ENCODE measurements at regions not wholly inside any gene's neighbourhood (a gene's known extent, or its start where the extent isn't known, plus 50 kb on each side); places are given as distances from the start of the nearest gene placed in this dataset.

GRCh38 chr11:81897639-81898038, 836.0 kb downstream of the FAM181B start:
- no peaks in the 10 kb centered on the region for H3K4me1 ChIP-seq (ENCODE audit: control insufficient read depth in 5 of 5, insufficient read depth in 5 of 5, low read length in 5 of 5)
- no peaks in the 10 kb centered on the region for H3K9me3 ChIP-seq (ENCODE audit: control insufficient read depth in 5 of 5, low read length in 5 of 5)
- H3K27ac ChIP-seq (ENCODE audit: low read depth, low read length), result no peak overlapping the region
- H3K9ac ChIP-seq (ENCODE audit: low read length in 5 of 5), result no peak overlapping the region
- H3K36me3 ChIP-seq (ENCODE audit: control insufficient read depth in 5 of 5, insufficient read depth in 5 of 5, low read length in 5 of 5), result no peaks in the 10 kb centered on the region
- H3K27me3 ChIP-seq (ENCODE audit: control insufficient read depth in 5 of 5, insufficient read depth in 4 of 5, low read length in 5 of 5), result no peaks in the 10 kb centered on the region
- H3K4me3 ChIP-seq (ENCODE audit: low read depth in 1 of 5, low read length in 5 of 5), result no peak overlapping the region

- no peaks in the 10 kb centered on the region for H3K4me1 ChIP-seq (ENCODE audit: control insufficient read depth in 5 of 5, insufficient read depth in 5 of 5, low read length in 5 of 5)
- H3K4me3 ChIP-seq (ENCODE audit: low read depth in 1 of 5, low read length in 5 of 5), result no peak overlapping the region
- H3K27ac ChIP-seq (ENCODE audit: low read depth, low read length), result no peak overlapping the region
- no peaks in the 10 kb centered on the region for H3K9me3 ChIP-seq (ENCODE audit: control insufficient read depth in 5 of 5, low read length in 5 of 5)
- H3K9ac ChIP-seq (ENCODE audit: low read length in 5 of 5), result no peak overlapping the region
- H3K36me3 ChIP-seq (ENCODE audit: control insufficient read depth in 5 of 5, insufficient read depth in 5 of 5, low read length in 5 of 5), result no peaks in the 10 kb centered on the region
- no peaks in the 10 kb centered on the region for H3K27me3 ChIP-seq (ENCODE audit: control insufficient read depth in 5 of 5, insufficient read depth in 4 of 5, low read length in 5 of 5)
Measured at GRCh38 chr11:81895258-81895657, 838.4 kb downstream of the FAM181B start.

GRCh38 chr11:81892770-81893635, 840.7 kb downstream of the FAM181B start:
- Histone ChIP-seq H3K27ac (ENCODE audit: low read depth, low read length) (no peak overlapping the region), H3K9ac (ENCODE audit: low read length in 5 of 5) (no peak overlapping the region), H3K4me3 (ENCODE audit: low read depth in 1 of 5, low read length in 5 of 5) (no peak overlapping the region), H3K36me3 (ENCODE audit: control insufficient read depth in 5 of 5, insufficient read depth in 5 of 5, low read length in 5 of 5) (no peaks in the 10 kb centered on the region), H3K9me3 (ENCODE audit: control insufficient read depth in 5 of 5, low read length in 5 of 5) (peaks cover 0 to 4% (median 0%) of the 10 kb centered on the region in 5 donors), H3K27me3 (ENCODE audit: control insufficient read depth in 5 of 5, insufficient read depth in 4 of 5, low read length in 5 of 5) (no peaks in the 10 kb centered on the region), H3K4me1 (ENCODE audit: control insufficient read depth in 5 of 5, insufficient read depth in 5 of 5, low read length in 5 of 5) (no peaks in the 10 kb centered on the region)

GRCh38 chr11:81888391-81888790, 845.3 kb downstream of the FAM181B start:
- H3K9me3 ChIP-seq (ENCODE audit: control insufficient read depth in 5 of 5, low read length in 5 of 5), result peaks cover 0 to 4% (median 0%) of the 10 kb centered on the region in 5 donors
- no peak overlapping the region for H3K4me3 ChIP-seq (ENCODE audit: low read depth in 1 of 5, low read length in 5 of 5)
- H3K27me3 ChIP-seq (ENCODE audit: control insufficient read depth in 5 of 5, insufficient read depth in 4 of 5, low read length in 5 of 5), result no peaks in the 10 kb centered on the region
- H3K4me1 ChIP-seq (ENCODE audit: control insufficient read depth in 5 of 5, insufficient read depth in 5 of 5, low read length in 5 of 5), result no peaks in the 10 kb centered on the region
- no peak overlapping the region for H3K27ac ChIP-seq (ENCODE audit: low read depth, low read length)
- H3K36me3 ChIP-seq (ENCODE audit: control insufficient read depth in 5 of 5, insufficient read depth in 5 of 5, low read length in 5 of 5), result no peaks in the 10 kb centered on the region
- no peak overlapping the region for H3K9ac ChIP-seq (ENCODE audit: low read length in 5 of 5)

GRCh38 chr11:81887671-81888070, 846.0 kb downstream of the FAM181B start:
- Histone ChIP-seq H3K36me3 (ENCODE audit: control insufficient read depth in 5 of 5, insufficient read depth in 5 of 5, low read length in 5 of 5) (no peaks in the 10 kb centered on the region), H3K27me3 (ENCODE audit: control insufficient read depth in 5 of 5, insufficient read depth in 4 of 5, low read length in 5 of 5) (no peaks in the 10 kb centered on the region), H3K9me3 (ENCODE audit: control insufficient read depth in 5 of 5, low read length in 5 of 5) (peaks cover 0 to 4% (median 0%) of the 10 kb centered on the region in 5 donors), H3K27ac (ENCODE audit: low read depth, low read length) (no peak overlapping the region), H3K9ac (ENCODE audit: low read length in 5 of 5) (no peak overlapping the region), H3K4me1 (ENCODE audit: control insufficient read depth in 5 of 5, insufficient read depth in 5 of 5, low read length in 5 of 5) (no peaks in the 10 kb centered on the region), H3K4me3 (ENCODE audit: low read depth in 1 of 5, low read length in 5 of 5) (no peak overlapping the region)

- Histone ChIP-seq H3K36me3 (ENCODE audit: control insufficient read depth in 5 of 5, insufficient read depth in 5 of 5, low read length in 5 of 5) (no peaks in the 10 kb centered on the region), H3K9me3 (ENCODE audit: control insufficient read depth in 5 of 5, low read length in 5 of 5) (peaks cover 0 to 4% (median 0%) of the 10 kb centered on the region in 5 donors), H3K27ac (ENCODE audit: low read depth, low read length) (no peak overlapping the region), H3K9ac (ENCODE audit: low read length in 5 of 5) (no peak overlapping the region), H3K4me3 (ENCODE audit: low read depth in 1 of 5, low read length in 5 of 5) (no peak overlapping the region), H3K27me3 (ENCODE audit: control insufficient read depth in 5 of 5, insufficient read depth in 4 of 5, low read length in 5 of 5) (no peaks in the 10 kb centered on the region), H3K4me1 (ENCODE audit: control insufficient read depth in 5 of 5, insufficient read depth in 5 of 5, low read length in 5 of 5) (no peaks in the 10 kb centered on the region)
Measured at GRCh38 chr11:81886406-81887075, 847.1 kb downstream of the FAM181B start.

- Histone ChIP-seq H3K4me1 (ENCODE audit: control insufficient read depth in 5 of 5, insufficient read depth in 5 of 5, low read length in 5 of 5) (no peaks in the 10 kb centered on the region), H3K36me3 (ENCODE audit: control insufficient read depth in 5 of 5, insufficient read depth in 5 of 5, low read length in 5 of 5) (no peaks in the 10 kb centered on the region), H3K4me3 (ENCODE audit: low read depth in 1 of 5, low read length in 5 of 5) (no peak overlapping the region), H3K27ac (ENCODE audit: low read depth, low read length) (no peak overlapping the region), H3K9me3 (ENCODE audit: control insufficient read depth in 5 of 5, low read length in 5 of 5) (no peaks in the 10 kb centered on the region), H3K27me3 (ENCODE audit: control insufficient read depth in 5 of 5, insufficient read depth in 4 of 5, low read length in 5 of 5) (no peaks in the 10 kb centered on the region), H3K9ac (ENCODE audit: low read length in 5 of 5) (no peak overlapping the region)
Measured at GRCh38 chr11:81874635-81875034, 859.0 kb downstream of the FAM181B start.

GRCh38 chr11:81870815-81871214, 862.8 kb downstream of the FAM181B start:
- H3K9me3 ChIP-seq (ENCODE audit: control insufficient read depth in 5 of 5, low read length in 5 of 5), result no peaks in the 10 kb centered on the region
- no peaks in the 10 kb centered on the region for H3K4me1 ChIP-seq (ENCODE audit: control insufficient read depth in 5 of 5, insufficient read depth in 5 of 5, low read length in 5 of 5)
- no peak overlapping the region for H3K4me3 ChIP-seq (ENCODE audit: low read depth in 1 of 5, low read length in 5 of 5)
- no peak overlapping the region for H3K27ac ChIP-seq (ENCODE audit: low read depth, low read length)
- H3K36me3 ChIP-seq (ENCODE audit: control insufficient read depth in 5 of 5, insufficient read depth in 5 of 5, low read length in 5 of 5), result no peaks in the 10 kb centered on the region
- H3K27me3 ChIP-seq (ENCODE audit: control insufficient read depth in 5 of 5, insufficient read depth in 4 of 5, low read length in 5 of 5), result no peaks in the 10 kb centered on the region
- H3K9ac ChIP-seq (ENCODE audit: low read length in 5 of 5), result no peak overlapping the region

- H3K4me1 ChIP-seq (ENCODE audit: control insufficient read depth in 5 of 5, insufficient read depth in 5 of 5, low read length in 5 of 5), result no peaks in the 10 kb centered on the region
- no peak overlapping the region for H3K9ac ChIP-seq (ENCODE audit: low read length in 5 of 5)
- H3K4me3 ChIP-seq (ENCODE audit: low read depth in 1 of 5, low read length in 5 of 5), result no peak overlapping the region
- H3K36me3 ChIP-seq (ENCODE audit: control insufficient read depth in 5 of 5, insufficient read depth in 5 of 5, low read length in 5 of 5), result no peaks in the 10 kb centered on the region
- H3K9me3 ChIP-seq (ENCODE audit: control insufficient read depth in 5 of 5, low read length in 5 of 5), result no peaks in the 10 kb centered on the region
- no peak overlapping the region for H3K27ac ChIP-seq (ENCODE audit: low read depth, low read length)
- no peaks in the 10 kb centered on the region for H3K27me3 ChIP-seq (ENCODE audit: control insufficient read depth in 5 of 5, insufficient read depth in 4 of 5, low read length in 5 of 5)
Measured at GRCh38 chr11:81870066-81870412, 863.6 kb downstream of the FAM181B start.

GRCh38 chr11:81869351-81870065, 864.2 kb downstream of the FAM181B start:
- Histone ChIP-seq H3K36me3 (ENCODE audit: control insufficient read depth in 5 of 5, insufficient read depth in 5 of 5, low read length in 5 of 5) (no peaks in the 10 kb centered on the region), H3K4me1 (ENCODE audit: control insufficient read depth in 5 of 5, insufficient read depth in 5 of 5, low read length in 5 of 5) (no peaks in the 10 kb centered on the region), H3K9ac (ENCODE audit: low read length in 5 of 5) (no peak overlapping the region), H3K27ac (ENCODE audit: low read depth, low read length) (no peak overlapping the region), H3K27me3 (ENCODE audit: control insufficient read depth in 5 of 5, insufficient read depth in 4 of 5, low read length in 5 of 5) (no peaks in the 10 kb centered on the region), H3K4me3 (ENCODE audit: low read depth in 1 of 5, low read length in 5 of 5) (no peak overlapping the region), H3K9me3 (ENCODE audit: control insufficient read depth in 5 of 5, low read length in 5 of 5) (no peaks in the 10 kb centered on the region)

Data from subcutaneous abdominal adipose tissue (tissue), 5 donors.